ENCODE measurements at regions not wholly inside any gene's neighbourhood (a gene's known extent, or its start where the extent isn't known, plus 50 kb on each side); places are given as distances from the start of the nearest gene placed in this dataset.
"Not testable (repeated sequence)": the region's sequence is repeated elsewhere in the genome, so short reads cannot be mapped to it uniquely, and the experiment has no call there.

GRCh38 chr18:2147476-2148230 lies 423.7 kb downstream of the METTL4 start:
- no peak for DNase-seq (ENCODE audit: low read depth in 2 of 3, low spot score in 2 of 3)

GRCh38 chr18:2148823-2149222 lies 422.5 kb downstream of the METTL4 start:
- no peak for DNase-seq (ENCODE audit: low read depth in 2 of 3, low spot score in 2 of 3)

- DNase-seq (ENCODE audit: low read depth in 2 of 3, low spot score in 2 of 3) = no peak
These were observed 420.7 kb downstream of the METTL4 start for GRCh38 chr18:2150566-2150965.

DNA sequence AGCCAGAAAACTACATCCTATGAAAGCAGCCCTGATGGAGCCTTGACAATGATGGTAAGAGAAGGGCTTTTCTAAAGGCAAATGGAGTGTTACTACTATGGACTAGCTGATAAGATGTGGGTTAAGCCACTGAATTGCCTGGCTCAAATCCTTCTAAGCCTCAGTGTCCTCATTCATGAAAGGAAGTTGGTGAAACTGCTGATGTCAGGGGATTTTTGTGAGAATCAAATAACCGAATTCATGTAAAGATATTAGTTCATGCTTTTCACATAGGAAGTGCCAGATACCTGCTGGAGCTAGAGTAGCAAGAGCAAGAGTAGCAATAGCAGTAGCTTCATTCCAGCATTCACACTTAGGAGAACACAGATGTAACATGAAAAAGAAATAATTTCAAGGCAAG lies 417.0 kb downstream of the METTL4 start:
- no peak for DNase-seq (ENCODE audit: low read depth in 2 of 3, low spot score in 2 of 3)

- no peak for DNase-seq (ENCODE audit: low read depth in 2 of 3, low spot score in 2 of 3)
These were observed 406.4 kb downstream of the METTL4 start for GRCh38 chr18:2164644-2165550.

GRCh38 chr18:2166876-2167275 lies 404.4 kb downstream of the METTL4 start:
- DNase-seq (ENCODE audit: low read depth in 2 of 3, low spot score in 2 of 3) = not testable (repeated sequence)

DNA sequence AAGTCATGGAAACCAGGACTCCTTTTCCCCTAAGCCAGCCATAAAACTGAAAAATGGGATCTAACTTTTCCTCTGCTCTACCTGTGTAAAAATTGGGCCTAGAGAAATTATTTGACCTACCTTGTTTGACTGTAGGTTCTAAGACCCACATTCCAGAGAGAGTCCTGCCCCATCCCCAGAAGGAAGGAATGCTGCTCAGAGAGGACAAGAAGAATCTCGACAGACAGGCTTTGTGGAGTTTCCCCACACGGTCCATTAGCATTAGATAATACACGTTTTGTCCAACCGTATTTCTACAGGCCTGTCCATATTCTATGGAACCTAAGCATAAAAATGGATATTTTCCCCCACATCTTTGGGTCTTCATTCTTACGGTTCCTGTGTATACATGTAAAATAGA lies 403.3 kb downstream of the METTL4 start:
- no peak for DNase-seq (ENCODE audit: low read depth in 2 of 3, low spot score in 2 of 3)

DNA sequence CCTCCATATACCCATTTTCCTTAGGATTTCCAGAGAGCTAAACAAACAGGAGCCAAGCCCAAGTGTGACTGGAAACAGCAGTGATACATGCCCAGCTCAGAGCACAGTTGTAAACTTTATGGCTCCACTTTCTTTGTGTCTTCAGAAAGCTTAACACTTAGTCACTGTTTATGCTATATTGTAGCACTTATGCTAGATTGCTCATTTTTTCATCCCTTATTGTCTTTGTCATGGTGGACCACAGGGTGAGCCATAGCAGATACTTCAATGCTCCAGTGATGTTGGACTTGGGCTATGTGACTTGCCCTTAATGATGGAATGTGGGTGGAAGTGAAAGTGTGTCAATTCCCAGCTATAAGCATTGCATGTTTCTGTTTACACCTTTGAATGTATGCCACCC lies 401.6 kb downstream of the METTL4 start:
- no peak for DNase-seq (ENCODE audit: low read depth in 2 of 3, low spot score in 2 of 3)

DNA sequence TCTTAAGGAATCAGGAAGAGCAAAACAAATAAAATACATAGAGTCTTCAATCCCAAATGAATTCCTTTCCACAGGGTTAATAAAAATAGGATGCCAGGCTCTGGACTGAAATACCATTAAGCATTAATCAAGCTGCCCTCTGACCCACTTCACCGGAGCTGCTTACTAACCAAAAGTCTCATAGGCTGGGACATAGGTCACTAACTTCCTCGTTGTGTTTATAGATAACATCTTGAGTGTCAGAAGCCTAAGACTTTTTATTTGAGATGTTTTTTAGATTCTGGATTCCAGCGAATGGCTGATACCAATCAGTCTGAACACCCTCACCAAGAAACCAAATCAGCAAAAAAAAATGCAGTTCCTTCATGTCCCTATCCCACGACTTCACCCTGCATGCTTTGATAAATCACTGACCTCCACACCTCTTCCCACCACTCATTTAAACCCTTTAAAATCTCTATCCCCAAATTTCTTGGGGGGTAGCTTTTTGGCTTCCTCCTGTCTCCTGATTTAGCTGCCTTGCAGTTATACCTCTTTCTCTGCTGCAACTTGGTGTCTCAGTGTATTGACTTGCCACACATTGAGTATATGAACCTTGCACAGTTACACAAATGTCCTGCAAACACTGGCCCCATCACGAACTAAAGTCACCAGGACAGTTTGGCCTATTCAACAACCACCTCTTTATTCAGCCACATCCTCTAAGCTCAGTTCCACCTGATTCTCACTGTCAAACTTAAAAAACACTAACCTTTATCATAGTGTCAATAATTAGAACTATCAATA lies 399.3 kb downstream of the METTL4 start:
- no peak for DNase-seq (ENCODE audit: low read depth in 2 of 3, low spot score in 2 of 3)

DNA sequence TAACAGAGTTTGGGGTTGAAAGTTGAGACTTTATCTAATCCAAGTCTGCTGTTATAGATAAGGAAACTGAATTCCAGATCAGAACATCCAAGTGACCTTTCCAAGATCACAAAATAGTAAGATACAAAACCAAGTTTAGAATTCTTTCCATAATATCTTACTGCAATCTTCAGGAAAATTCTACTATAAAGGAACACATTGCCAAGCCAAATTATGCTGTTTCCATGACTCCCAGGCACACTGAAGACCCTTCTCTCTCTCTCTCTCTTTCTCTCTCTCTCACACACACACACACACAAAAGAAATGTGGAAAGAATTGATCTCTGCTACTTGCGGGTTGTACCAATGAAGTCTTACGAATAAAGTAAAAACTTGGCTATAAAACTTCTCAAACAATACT lies 398.4 kb downstream of the METTL4 start:
- DNase-seq (ENCODE audit: low read depth in 2 of 3, low spot score in 2 of 3) = no peak

DNA sequence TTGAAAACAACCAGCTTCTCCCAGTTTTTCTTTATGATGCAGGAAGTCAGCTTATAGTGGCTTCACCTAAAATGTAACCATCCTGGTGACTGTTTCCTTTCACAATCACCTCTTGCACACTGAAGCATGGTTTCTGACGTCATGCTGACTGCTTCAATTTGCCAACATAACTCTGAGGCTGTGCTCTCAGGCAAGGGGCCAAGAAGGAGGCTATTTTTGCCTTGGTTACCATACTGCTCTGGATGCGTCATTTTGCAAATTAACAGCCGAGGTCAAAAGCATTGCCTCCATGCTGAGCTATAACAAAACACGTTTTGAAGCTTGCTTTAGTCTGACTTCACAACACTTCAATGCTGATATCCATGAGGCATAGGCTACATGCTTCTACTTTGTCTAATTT lies 397.8 kb downstream of the METTL4 start:
- DNase-seq (ENCODE audit: low read depth in 2 of 3, low spot score in 2 of 3) = no peak

DNA sequence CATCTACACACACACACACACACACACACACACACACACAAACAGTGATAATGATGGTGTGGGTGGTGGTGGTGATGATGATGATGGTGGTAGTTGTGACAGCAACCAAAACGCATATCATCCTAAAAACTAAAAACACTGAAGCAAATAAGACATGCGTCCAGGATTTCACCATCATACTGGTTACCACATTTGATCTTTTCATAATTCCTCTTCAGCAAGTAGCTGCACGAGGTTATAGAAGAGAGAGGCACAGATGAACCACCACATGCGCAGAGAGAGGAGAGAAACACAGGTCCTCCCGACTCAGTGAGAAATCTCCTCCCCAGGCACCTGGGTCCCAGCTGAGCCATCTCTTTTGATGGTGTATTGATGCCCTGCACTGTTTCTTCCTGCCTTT lies 393.3 kb downstream of the METTL4 start:
- DNase-seq (ENCODE audit: low read depth in 2 of 3, low spot score in 2 of 3) = no peak

GRCh38 chr18:2179498-2180183 lies 391.7 kb downstream of the METTL4 start:
- no peak for DNase-seq (ENCODE audit: low read depth in 2 of 3, low spot score in 2 of 3)

GRCh38 chr18:2180586-2180985 lies 390.7 kb downstream of the METTL4 start:
- no peak for DNase-seq (ENCODE audit: low read depth in 2 of 3, low spot score in 2 of 3)

DNA sequence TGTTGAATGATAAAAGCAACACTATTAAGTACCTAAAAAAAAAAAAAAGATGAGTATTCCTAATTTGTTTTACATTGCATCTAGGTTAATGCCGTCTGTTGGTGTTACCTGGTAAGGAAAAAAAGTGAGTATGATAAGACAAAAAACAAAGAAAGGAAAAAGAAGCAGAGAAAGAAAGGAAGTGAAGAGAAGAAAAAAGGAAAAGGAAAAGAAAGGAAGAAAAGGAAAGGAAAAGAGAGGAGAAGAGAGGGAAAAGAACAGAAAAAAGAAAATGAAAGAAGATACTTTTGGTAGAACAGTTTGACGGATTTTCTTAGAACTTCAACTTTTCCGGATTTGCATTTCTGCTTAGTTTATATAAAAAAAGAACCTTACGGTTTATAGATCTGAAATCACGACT lies 387.9 kb downstream of the METTL4 start:
- no peak for DNase-seq (ENCODE audit: low read depth in 2 of 3, low spot score in 2 of 3)

DNA sequence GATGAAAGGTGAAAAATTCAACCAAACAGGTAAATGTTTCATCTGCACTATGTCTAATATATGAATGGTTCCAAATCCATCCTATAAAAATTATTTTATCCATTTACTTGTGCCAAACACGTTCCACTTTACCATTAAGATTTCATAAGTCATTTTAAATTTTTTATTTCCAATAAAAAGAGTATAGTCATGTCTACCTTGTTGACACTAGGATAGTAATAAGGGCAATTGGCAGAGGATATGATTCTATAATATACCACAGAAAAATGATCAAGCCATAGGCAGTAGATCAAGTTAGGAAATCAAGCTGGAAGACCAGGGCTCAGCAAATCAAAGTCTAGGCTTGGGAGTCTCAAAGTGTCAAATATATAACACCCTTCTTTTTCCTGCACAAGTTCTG lies 384.3 kb downstream of the METTL4 start:
- DNase-seq (ENCODE audit: low read depth in 2 of 3, low spot score in 2 of 3) = no peak

GRCh38 chr18:2188258-2188657 lies 383.0 kb downstream of the METTL4 start:
- no peak for DNase-seq (ENCODE audit: low read depth in 2 of 3, low spot score in 2 of 3)

DNA sequence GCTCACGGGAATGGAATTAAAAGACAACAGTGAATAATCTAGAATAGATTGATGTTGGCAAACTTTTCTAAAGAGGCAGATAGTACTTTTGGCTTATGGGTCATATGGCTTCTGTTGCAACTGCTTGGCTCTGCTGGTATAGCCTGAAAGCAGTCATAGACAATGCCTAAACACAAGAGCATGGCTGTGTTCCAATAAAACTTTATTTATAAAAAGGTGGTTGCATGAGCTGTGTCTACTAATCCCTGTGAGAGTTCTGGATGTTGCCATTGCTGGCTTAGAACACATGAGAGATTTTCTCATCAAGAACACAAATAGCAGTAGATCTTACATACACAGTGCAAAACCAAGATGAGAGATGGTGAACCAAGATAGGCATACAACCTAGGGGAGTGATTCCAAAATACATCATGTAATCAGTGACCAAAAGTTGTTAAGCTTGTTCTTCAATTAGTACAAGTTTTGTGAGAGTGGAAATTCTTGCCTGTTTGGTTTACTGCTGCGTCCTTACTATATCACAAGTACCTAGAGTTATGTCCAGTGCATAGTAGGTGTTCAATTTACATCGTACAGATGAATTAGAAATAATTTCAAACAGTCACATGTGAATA lies 380.0 kb downstream of the METTL4 start:
- DNase-seq (ENCODE audit: low read depth in 2 of 3, low spot score in 2 of 3) = no peak

- DNase-seq (ENCODE audit: low read depth in 2 of 3, low spot score in 2 of 3) = no peak
These were observed 378.7 kb downstream of the METTL4 start for GRCh38 chr18:2192562-2192961.

DNA sequence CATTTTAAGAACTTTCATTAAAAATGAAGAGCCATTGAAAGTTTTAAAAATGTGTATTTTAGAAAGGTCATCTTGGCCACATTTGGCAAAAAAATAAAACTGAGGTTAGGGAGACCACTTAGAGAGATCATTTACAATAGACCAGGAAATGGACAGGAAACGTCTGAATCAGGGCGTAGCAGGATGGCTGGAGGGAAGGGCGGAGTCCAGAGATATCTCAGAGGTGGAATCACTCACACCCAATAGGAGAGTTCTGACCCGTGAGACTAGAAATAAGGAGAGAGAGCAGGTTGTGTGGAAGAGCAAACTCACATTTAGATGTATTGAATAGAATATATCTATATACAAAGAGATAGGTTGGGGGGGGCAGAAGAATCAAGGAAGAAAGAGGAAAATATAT lies 373.4 kb downstream of the METTL4 start:
- DNase-seq (ENCODE audit: low read depth in 2 of 3, low spot score in 2 of 3) = no peak

- no peak for DNase-seq (ENCODE audit: low read depth in 2 of 3, low spot score in 2 of 3)
These were observed 372.2 kb downstream of the METTL4 start for GRCh38 chr18:2199060-2199459.

Measured in activated CD8-positive, alpha-beta memory T cell treated with anti-CD3 and anti-CD28 coated beads for 48 hours (primary cell).